Smooth muscle cell (in vitro differentiated cells): ENCODE measurements at regions not wholly inside any gene's neighbourhood (a gene's known extent, or its start where the extent isn't known, plus 50 kb on each side); places are given as distances from the start of the nearest gene placed in this dataset.

ENCODE experiments used
- DNase-seq: peaks from one replicate; lab custom pipeline; 2025; ENCODE audit not compliant: unreplicated experiment; lab: John Stamatoyannopoulos, UW
- H2AFZ ChIP-seq: fragments of 200-600 bp; sonication (generic); 2 replicates; pipeline ENCODE4 v1.6.0; 2016; ENCODE audit warnings: antibody characterized with exemption, low read depth, mild to moderate bottlenecking
- H3F3A ChIP-seq: fragments of 200-600 bp; sonication (generic); 2 replicates; pipeline ENCODE4 v1.6.0; 2017; ENCODE audit warnings: antibody characterized with exemption, low read depth
- H3K27ac ChIP-seq: fragments of 200-600 bp; sonication (generic); 2 replicates; pipeline ENCODE4 v1.5.1; 2016; ENCODE audit warnings: low read depth, mild to moderate bottlenecking
- H3K27me3 ChIP-seq: fragments of 200-600 bp; sonication (generic); 2 replicates; pipeline ENCODE4 v1.6.1; 2016; ENCODE audit warnings: low read depth, mild to moderate bottlenecking
- H3K36me3 ChIP-seq: fragments of 200-600 bp; sonication (generic); 2 replicates; pipeline ENCODE4 v1.5.1; 2016; ENCODE audit warnings: low read depth
- H3K4me1 ChIP-seq: fragments of 200-600 bp; sonication (generic); 2 replicates; pipeline ENCODE4 v1.5.1; 2016; ENCODE audit warnings: low read depth
- H3K4me2 ChIP-seq: fragments of 200-600 bp; sonication (generic); 2 replicates; pipeline ENCODE4 v1.6.0; 2016; ENCODE audit warnings: mild to moderate bottlenecking
- H3K4me3 ChIP-seq: fragments of 200-600 bp; sonication (generic); 2 replicates; pipeline ENCODE4 v1.5.1; 2016; ENCODE audit warnings: mild to moderate bottlenecking
- H3K79me2 ChIP-seq: fragments of 200-600 bp; sonication (generic); 2 replicates; pipeline ENCODE4 v1.6.0; 2016; ENCODE audit warnings: low read depth, mild to moderate bottlenecking
- H3K9ac ChIP-seq: fragments of 200-600 bp; sonication (generic); 2 replicates; pipeline ENCODE4 v1.6.0; 2016; ENCODE audit warnings: low read depth
- H3K9me3 ChIP-seq: fragments of 200-600 bp; sonication (generic); replicated peaks from 2 replicates; pipeline ENCODE4 v1.5.1; 2016; ENCODE audit warnings: low read depth
- H4K20me1 ChIP-seq: fragments of 200-600 bp; sonication (generic); 2 replicates; pipeline ENCODE4 v1.6.0; 2016; ENCODE audit warnings: low read depth
- WGBS: methylation state at CpG from one replicate; pipeline ENCODE4 v1.1.7; 2016; ENCODE audit warnings: low lambda C conversion rate; 5-methylcytosine and 5-hydroxymethylcytosine counted together
- TF ChIP-seq, protein P1 (sequence below): fragments of 200-600 bp; sonication (generic); IDR thresholded peaks from 2 replicates; pipeline ENCODE4 v1.5.1; 2017; ENCODE audit warnings: borderline replicate concordance, mild to moderate bottlenecking, antibody characterized with exemption; ENCODE audit not compliant: insufficient read depth, poor library complexity, severe bottlenecking

- no peak for DNase-seq
- Histone ChIP-seq H3K79me2 (no peaks in the 10 kb centered on the region), H4K20me1 (no peaks in the 10 kb centered on the region), H3K9me3 (no peaks in the 10 kb centered on the region), H3K36me3 (no peaks in the 10 kb centered on the region), H2AFZ (no peak overlapping the region), H3K27ac (no peak overlapping the region), H3K9ac (no peak overlapping the region), H3F3A (peaks cover 4% of the 10 kb centered on the region), H3K27me3 (no peaks in the 10 kb centered on the region), H3K4me3 (no peak overlapping the region), H3K4me1 (no peaks in the 10 kb centered on the region), H3K4me2 (no peak overlapping the region)
- TF ChIP-seq, protein P1, sequence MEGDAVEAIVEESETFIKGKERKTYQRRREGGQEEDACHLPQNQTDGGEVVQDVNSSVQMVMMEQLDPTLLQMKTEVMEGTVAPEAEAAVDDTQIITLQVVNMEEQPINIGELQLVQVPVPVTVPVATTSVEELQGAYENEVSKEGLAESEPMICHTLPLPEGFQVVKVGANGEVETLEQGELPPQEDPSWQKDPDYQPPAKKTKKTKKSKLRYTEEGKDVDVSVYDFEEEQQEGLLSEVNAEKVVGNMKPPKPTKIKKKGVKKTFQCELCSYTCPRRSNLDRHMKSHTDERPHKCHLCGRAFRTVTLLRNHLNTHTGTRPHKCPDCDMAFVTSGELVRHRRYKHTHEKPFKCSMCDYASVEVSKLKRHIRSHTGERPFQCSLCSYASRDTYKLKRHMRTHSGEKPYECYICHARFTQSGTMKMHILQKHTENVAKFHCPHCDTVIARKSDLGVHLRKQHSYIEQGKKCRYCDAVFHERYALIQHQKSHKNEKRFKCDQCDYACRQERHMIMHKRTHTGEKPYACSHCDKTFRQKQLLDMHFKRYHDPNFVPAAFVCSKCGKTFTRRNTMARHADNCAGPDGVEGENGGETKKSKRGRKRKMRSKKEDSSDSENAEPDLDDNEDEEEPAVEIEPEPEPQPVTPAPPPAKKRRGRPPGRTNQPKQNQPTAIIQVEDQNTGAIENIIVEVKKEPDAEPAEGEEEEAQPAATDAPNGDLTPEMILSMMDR = no peak
- WGBS = 96% methylated on average over 5 of the region's 5 CpGs
These were observed 73.2 kb upstream of the SLC14A2 start for GRCh38 chr18:45542043-45542442.

DNA sequence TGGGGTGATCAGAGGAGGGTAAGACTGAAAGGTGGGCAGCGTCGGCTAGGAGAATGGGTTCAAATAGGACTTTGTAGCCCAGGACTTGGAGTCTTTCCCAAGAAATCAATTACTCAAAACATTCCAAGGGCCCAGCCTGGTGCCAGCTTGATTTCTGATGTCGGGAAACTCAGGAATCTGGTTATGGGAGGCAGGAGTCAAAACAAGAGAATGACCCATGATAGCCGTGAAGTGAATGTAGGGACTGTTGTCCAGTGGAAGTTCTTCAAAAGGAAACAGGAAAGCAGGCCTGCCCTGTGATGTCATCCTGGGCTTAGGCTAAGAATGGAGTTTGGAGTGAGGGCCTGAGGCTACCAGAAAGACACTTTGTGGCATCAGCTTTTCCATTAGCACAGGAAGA lies 67.4 kb upstream of the SLC14A2 start:
- DNase-seq = no peak
- H4K20me1 ChIP-seq = no peaks in the 10 kb centered on the region
- H3K27me3 ChIP-seq = no peaks in the 10 kb centered on the region
- no peak overlapping the region for H3K27ac ChIP-seq
- H3K4me1 ChIP-seq = no peaks in the 10 kb centered on the region
- H3K4me3 ChIP-seq = no peak overlapping the region
- TF ChIP-seq, protein P1 = no peak
- no peaks in the 10 kb centered on the region for H3K36me3 ChIP-seq
- no peak overlapping the region for H3K4me2 ChIP-seq
- no peak overlapping the region for H3K9ac ChIP-seq
- WGBS = 95% methylated on average over 4 of the region's 4 CpGs
- H3K9me3 ChIP-seq = no peaks in the 10 kb centered on the region
- no peaks in the 10 kb centered on the region for H3F3A ChIP-seq
- H3K79me2 ChIP-seq = no peaks in the 10 kb centered on the region
- no peak overlapping the region for H2AFZ ChIP-seq

DNA sequence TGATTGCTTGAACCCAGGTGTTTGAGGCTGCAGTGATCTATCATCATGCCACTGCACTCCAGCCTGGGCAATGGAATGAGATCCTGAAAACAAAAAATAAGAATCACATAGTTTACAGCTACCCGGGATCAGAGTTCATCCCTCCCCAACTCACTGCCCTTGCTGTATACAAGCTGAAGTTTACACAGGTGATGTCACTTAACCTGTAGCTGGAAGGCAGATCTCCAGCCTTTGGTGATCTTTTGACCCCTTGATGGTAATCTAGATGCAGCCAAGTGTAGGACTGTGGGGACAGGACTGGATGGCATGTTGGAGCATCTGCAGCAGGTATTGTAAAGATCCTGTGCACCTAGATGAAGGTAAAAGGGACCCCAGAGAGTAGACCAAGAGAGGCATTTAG lies 66.7 kb upstream of the SLC14A2 start:
- 91% methylated on average over 1 of the region's 1 CpG for WGBS
- Histone ChIP-seq H3K27ac (no peak overlapping the region), H3K4me1 (no peaks in the 10 kb centered on the region), H3K36me3 (no peaks in the 10 kb centered on the region), H2AFZ (no peak overlapping the region), H4K20me1 (no peaks in the 10 kb centered on the region), H3K27me3 (no peaks in the 10 kb centered on the region), H3K79me2 (no peaks in the 10 kb centered on the region), H3K9me3 (no peaks in the 10 kb centered on the region), H3F3A (no peaks in the 10 kb centered on the region), H3K4me2 (no peak overlapping the region), H3K9ac (no peak overlapping the region), H3K4me3 (no peak overlapping the region)
- TF ChIP-seq, protein P1 = no peak
- no peak for DNase-seq

GRCh38 chr18:45549290-45549689 lies 66.0 kb upstream of the SLC14A2 start:
- WGBS = 94% methylated on average over 7 of the region's 7 CpGs

More at GRCh38 chr18:45549290-45549689, 66.0 kb upstream of the SLC14A2 start:
- DNase-seq = no peak
- Histone ChIP-seq H2AFZ (no peak overlapping the region), H3K9me3 (no peaks in the 10 kb centered on the region), H3K4me2 (no peak overlapping the region), H3F3A (no peaks in the 10 kb centered on the region), H4K20me1 (no peaks in the 10 kb centered on the region), H3K27ac (no peak overlapping the region), H3K36me3 (no peaks in the 10 kb centered on the region), H3K9ac (no peak overlapping the region), H3K4me1 (no peaks in the 10 kb centered on the region), H3K27me3 (no peaks in the 10 kb centered on the region), H3K79me2 (no peaks in the 10 kb centered on the region), H3K4me3 (no peak overlapping the region)
- TF ChIP-seq, protein P1 = no peak
